OCI-LY7 (cell line): ENCODE measurements at regions not wholly inside any gene's neighbourhood (a gene's known extent, or its start where the extent isn't known, plus 50 kb on each side); places are given as distances from the start of the nearest gene placed in this dataset.

ENCODE experiments used
- BruUV-seq: library from RNA; stranded (reverse); fragments of 400-500 nt; replicated peaks from 2 replicates; lab custom pipeline; 2021; lab: Mats Ljungman, UMichigan
- CTCF ChIA-PET: fragments of 300-600 bp; sonication (Branson Sonifier 250); formaldehyde crosslinking; loops from one replicate; lab custom pipeline; 2022; ENCODE audit warnings: antibody characterized with exemption; ENCODE audit not compliant: unreplicated experiment; lab: Charles Lee
- POLR2A ChIA-PET: fragments of 300-600 bp; sonication (Branson Sonifier 250); formaldehyde crosslinking; loops from one replicate; lab custom pipeline; 2022; ENCODE audit warnings: antibody characterized with exemption; lab: Charles Lee
- DNase-seq: peaks from one replicate; pipeline ENCODE4 v3.0.0-alpha.2; 2015; ENCODE audit warnings: low spot score
- H2AFZ ChIP-seq: fragments of 200-600 bp; sonication (generic), shearing (Covaris generic); 2 replicates; pipeline ENCODE4 v1.6.1; 2014; ENCODE audit warnings: mild to moderate bottlenecking, antibody characterized with exemption, low read length, moderate library complexity
- H3K27ac ChIP-seq: fragments of 200-600 bp; sonication (generic); 2 replicates; pipeline ENCODE4 v1.5.1; 2014; ENCODE audit warnings: mixed run types, low read depth, mild to moderate bottlenecking, moderate library complexity, low read length, inconsistent platforms; ENCODE audit not compliant: poor library complexity, severe bottlenecking
- H3K36me3 ChIP-seq: fragments of 200-600 bp; sonication (generic); 2 replicates; pipeline ENCODE4 v1.6.1; 2014; ENCODE audit warnings: mild to moderate bottlenecking, antibody characterized with exemption, low read length, moderate library complexity, mixed read lengths; ENCODE audit not compliant: insufficient read depth
- H3K4me1 ChIP-seq: fragments of 200-600 bp; sonication (generic); 2 replicates; pipeline ENCODE4 v1.5.1; 2014; ENCODE audit warnings: mild to moderate bottlenecking, low read length; ENCODE audit not compliant: insufficient read depth, poor library complexity, severe bottlenecking
- H3K4me2 ChIP-seq: fragments of 200-600 bp; sonication (generic); 2 replicates; pipeline ENCODE4 v1.6.1; 2014; ENCODE audit warnings: mild to moderate bottlenecking, low read length
- H3K4me3 ChIP-seq: fragments of 200-600 bp; sonication (generic); 2 replicates; pipeline ENCODE4 v1.5.1; 2014; ENCODE audit warnings: mild to moderate bottlenecking, low read depth, low read length; ENCODE audit not compliant: poor library complexity, severe bottlenecking
- H3K79me2 ChIP-seq: fragments of 200-600 bp; sonication (generic); 2 replicates; pipeline ENCODE4 v1.6.1; 2016; ENCODE audit warnings: low read depth, mild to moderate bottlenecking, low read length, moderate library complexity, mixed read lengths; ENCODE audit not compliant: insufficient read depth
- H3K9me2 ChIP-seq: fragments of 200-600 bp; sonication (generic); 2 replicates; pipeline ENCODE4 v1.6.1; 2016; ENCODE audit warnings: mild to moderate bottlenecking, low read length, mixed read lengths; ENCODE audit not compliant: insufficient read depth
- H3K9me3 ChIP-seq: fragments of 200-600 bp; sonication (generic); 2 replicates; pipeline ENCODE4 v1.6.1; 2014; ENCODE audit warnings: mild to moderate bottlenecking, mixed run types, low read length, mixed read lengths
- H4K20me1 ChIP-seq: fragments of 200-600 bp; sonication (generic); 2 replicates; pipeline ENCODE4 v1.6.1; 2014; ENCODE audit warnings: mild to moderate bottlenecking, antibody characterized with exemption, low read length, moderate library complexity, mixed read lengths; ENCODE audit not compliant: insufficient read depth
- EZH2phosphoT487 ChIP-seq: fragments of 200-600 bp; sonication (generic); IDR thresholded peaks from 2 replicates; pipeline ENCODE4 v1.6.1; 2018; ENCODE audit warnings: low read depth, borderline replicate concordance, mild to moderate bottlenecking, mixed run types, antibody characterized with exemption, low read length, moderate library complexity, mixed read lengths
- intact Hi-C: fragments of 100-400 bp; cut with micrococcal nuclease; formaldehyde crosslinking; loops from one replicate; pipeline ENCODE4 v1.10.0; 2022; ENCODE audit not compliant: unreplicated experiment
- TF ChIP-seq, protein P1 (sequence below): fragments of 200-600 bp; sonication (generic); conservative IDR thresholded peaks from 2 replicates; pipeline ENCODE4 v1.5.1; 2014; ENCODE audit warnings: mild to moderate bottlenecking, antibody characterized with exemption, low read length, moderate library complexity, mixed read lengths

DNA sequence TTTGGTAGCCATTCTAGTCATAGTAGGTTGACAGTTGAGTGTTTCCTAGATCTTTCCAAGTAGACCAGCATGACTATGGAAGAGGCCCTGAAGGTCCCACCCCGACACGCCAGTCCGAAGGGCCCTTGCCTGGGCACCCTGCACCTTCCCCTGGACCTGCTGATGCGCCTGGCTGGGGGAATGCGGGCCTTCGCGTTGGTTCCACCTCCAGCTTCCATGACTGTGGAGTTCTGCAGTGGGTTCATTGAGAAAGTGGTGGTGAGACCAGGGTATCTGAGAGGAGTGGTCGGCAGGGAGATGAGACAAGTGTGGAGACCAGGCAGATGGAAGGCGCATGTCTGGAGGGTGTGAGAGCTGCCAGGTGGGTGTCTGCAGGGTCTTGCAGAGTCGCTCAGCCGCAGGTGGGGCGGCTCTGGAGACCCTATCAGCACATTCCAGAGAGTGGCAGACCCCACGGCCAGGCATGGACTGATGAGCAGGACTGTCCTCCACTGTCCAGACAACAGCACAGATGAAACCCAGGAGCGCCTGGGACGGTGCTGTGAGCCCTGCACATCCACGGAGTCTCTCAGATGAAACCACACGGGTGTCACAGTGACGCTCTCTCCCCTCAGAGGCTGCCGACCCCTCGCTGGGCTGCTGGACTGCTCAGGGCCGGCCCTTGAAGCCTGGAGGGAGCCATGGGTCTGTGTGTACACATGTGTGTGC lies 182.5 kb upstream of the HDAC4 start:
- no peaks in the 10 kb centered on the region for H3K9me2 ChIP-seq
- no peaks in the 10 kb centered on the region for H3K4me1 ChIP-seq
- H4K20me1 ChIP-seq: no peaks in the 10 kb centered on the region
- no peaks in the 10 kb centered on the region for H3K79me2 ChIP-seq
- TF ChIP-seq EZH2phosphoT487: no peak
- TF ChIP-seq, protein P1, sequence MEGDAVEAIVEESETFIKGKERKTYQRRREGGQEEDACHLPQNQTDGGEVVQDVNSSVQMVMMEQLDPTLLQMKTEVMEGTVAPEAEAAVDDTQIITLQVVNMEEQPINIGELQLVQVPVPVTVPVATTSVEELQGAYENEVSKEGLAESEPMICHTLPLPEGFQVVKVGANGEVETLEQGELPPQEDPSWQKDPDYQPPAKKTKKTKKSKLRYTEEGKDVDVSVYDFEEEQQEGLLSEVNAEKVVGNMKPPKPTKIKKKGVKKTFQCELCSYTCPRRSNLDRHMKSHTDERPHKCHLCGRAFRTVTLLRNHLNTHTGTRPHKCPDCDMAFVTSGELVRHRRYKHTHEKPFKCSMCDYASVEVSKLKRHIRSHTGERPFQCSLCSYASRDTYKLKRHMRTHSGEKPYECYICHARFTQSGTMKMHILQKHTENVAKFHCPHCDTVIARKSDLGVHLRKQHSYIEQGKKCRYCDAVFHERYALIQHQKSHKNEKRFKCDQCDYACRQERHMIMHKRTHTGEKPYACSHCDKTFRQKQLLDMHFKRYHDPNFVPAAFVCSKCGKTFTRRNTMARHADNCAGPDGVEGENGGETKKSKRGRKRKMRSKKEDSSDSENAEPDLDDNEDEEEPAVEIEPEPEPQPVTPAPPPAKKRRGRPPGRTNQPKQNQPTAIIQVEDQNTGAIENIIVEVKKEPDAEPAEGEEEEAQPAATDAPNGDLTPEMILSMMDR: no peak
- no peak overlapping the region for H3K4me2 ChIP-seq
- intact Hi-C loops: no loop called here
- no peak overlapping the region for H2AFZ ChIP-seq
- H3K9me3 ChIP-seq: no peaks in the 10 kb centered on the region
- H3K4me3 ChIP-seq: no peak overlapping the region
- POLR2A ChIA-PET: no interaction called here
- BruUV-seq: no TSS peak
- DNase-seq: no peak
- H3K27ac ChIP-seq: no peak overlapping the region
- CTCF ChIA-PET: no interaction called here
- H3K36me3 ChIP-seq: no peaks in the 10 kb centered on the region

DNA sequence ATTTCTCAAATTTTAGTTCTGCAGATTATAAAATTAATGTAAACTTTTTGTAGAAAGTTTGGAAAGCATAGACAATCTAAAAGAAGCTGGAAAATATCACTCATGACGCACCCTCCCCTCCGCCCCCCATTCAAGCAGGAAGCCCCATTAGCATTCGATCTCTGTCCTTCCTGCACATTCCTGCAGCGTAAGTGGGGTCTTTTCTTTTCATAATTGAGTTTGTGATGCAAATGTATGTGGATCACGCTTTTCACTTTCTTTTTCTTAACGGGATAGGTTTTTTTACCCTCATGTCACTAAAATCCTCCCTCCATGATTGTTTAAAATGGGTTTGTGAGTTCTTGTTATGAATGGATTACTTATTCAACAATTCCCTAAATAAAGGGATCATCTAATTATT lies 181.7 kb upstream of the HDAC4 start:
- no peaks in the 10 kb centered on the region for H3K9me3 ChIP-seq
- POLR2A ChIA-PET: interaction anchor here (0.6 kb wide), 1 partner anchor 58 kb away, joined by 3 read pairs; no protein-coding TSS in a partner anchor
- no peak overlapping the region for H2AFZ ChIP-seq
- no TSS peak for BruUV-seq
- H3K9me2 ChIP-seq: no peaks in the 10 kb centered on the region
- no peak overlapping the region for H3K27ac ChIP-seq
- H4K20me1 ChIP-seq: no peaks in the 10 kb centered on the region
- no peak for DNase-seq
- H3K36me3 ChIP-seq: no peaks in the 10 kb centered on the region
- no peaks in the 10 kb centered on the region for H3K4me1 ChIP-seq
- intact Hi-C loops: no loop called here
- TF ChIP-seq EZH2phosphoT487: no peak
- TF ChIP-seq, protein P1: no peak
- H3K4me2 ChIP-seq: no peak overlapping the region
- CTCF ChIA-PET: no interaction called here
- no peak overlapping the region for H3K4me3 ChIP-seq
- H3K79me2 ChIP-seq: no peaks in the 10 kb centered on the region

DNA sequence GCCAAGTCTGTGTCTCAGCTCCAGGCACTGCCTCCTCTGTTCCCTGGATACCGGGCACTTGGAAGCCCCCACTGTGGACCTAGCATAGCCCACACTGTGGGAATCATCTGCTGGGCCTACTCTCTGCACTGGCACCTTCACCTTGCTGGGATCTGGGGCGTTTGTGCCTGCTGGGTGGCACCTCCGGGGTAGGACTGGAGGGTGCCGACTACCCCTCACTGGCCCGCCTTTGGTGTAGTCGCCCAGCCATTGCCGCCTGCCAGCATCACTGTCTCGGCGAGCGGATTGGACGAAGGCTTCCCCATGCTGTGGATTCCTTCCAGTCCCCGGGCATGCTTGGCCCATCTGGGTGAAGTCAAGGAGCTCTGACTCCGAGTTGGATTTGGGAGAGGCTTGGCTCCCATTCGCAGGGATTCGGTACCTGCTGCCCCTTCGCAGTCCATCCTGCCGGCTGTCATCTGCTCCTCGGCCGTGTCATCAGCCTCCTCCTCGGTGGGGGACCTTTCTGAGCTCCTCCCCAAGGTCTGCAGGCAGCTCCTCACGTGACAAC lies 180.6 kb upstream of the HDAC4 start:
- no peak overlapping the region for H3K4me2 ChIP-seq
- H2AFZ ChIP-seq: no peak overlapping the region
- no peaks in the 10 kb centered on the region for H3K79me2 ChIP-seq
- no peak for DNase-seq
- H3K9me2 ChIP-seq: no peaks in the 10 kb centered on the region
- no peak overlapping the region for H3K27ac ChIP-seq
- ChIA-PET CTCF (no interaction called here), POLR2A (no interaction called here)
- H3K36me3 ChIP-seq: no peaks in the 10 kb centered on the region
- TF ChIP-seq, protein P1: no peak
- H3K9me3 ChIP-seq: no peaks in the 10 kb centered on the region
- no peaks in the 10 kb centered on the region for H4K20me1 ChIP-seq
- no TSS peak for BruUV-seq
- no peak overlapping the region for H3K4me3 ChIP-seq
- no peaks in the 10 kb centered on the region for H3K4me1 ChIP-seq
- intact Hi-C loops: no loop called here
